IMR-90 (cell line): ENCODE measurements at regions not wholly inside any gene's neighbourhood (a gene's known extent, or its start where the extent isn't known, plus 50 kb on each side); places are given as distances from the start of the nearest gene placed in this dataset.

Experiments
- ATAC-seq: fragments of 200-7000 bp; cut with Tn5 transposase; 2 replicates; pipeline ENCODE4 v1.9.1; 2020; ENCODE audit warnings: low read depth, mild to moderate bottlenecking, moderate library complexity
- BruUV-seq: library from RNA; stranded (reverse); fragments of 400-500 nt; replicated peaks from 2 replicates; lab custom pipeline; 2021; lab: Mats Ljungman, UMichigan
- CTCF ChIA-PET: fragments of 300-600 bp; formaldehyde crosslinking; extraction: SDS; loops from one replicate; lab custom pipeline; 2021; ENCODE audit warnings: antibody characterized with exemption; lab: Yijun Ruan, JAX
- POLR2A ChIA-PET: fragments of 300-600 bp; sonication (Branson Sonifier 250); formaldehyde crosslinking; loops from one replicate; lab custom pipeline; 2022; ENCODE audit warnings: antibody characterized with exemption; ENCODE audit not compliant: unreplicated experiment; lab: Charles Lee
- DNase-seq: peaks from one replicate; pipeline ENCODE4 v3.0.0; 2013
- H2AFZ ChIP-seq: replicated peaks from 2 replicates; pipeline ENCODE3; 2013; ENCODE audit warnings: low read length, mild to moderate bottlenecking; ENCODE audit not compliant: poor library complexity
- H2AK5ac ChIP-seq: 2 replicates; pipeline ENCODE4 v1.6.1; 2013; ENCODE audit warnings: low read depth, low read length, inconsistent platforms
- H2AK9ac ChIP-seq: replicated peaks from 2 replicates; pipeline ENCODE3; 2013; ENCODE audit warnings: mild to moderate bottlenecking, low read depth, low read length, moderate library complexity; ENCODE audit not compliant: poor library complexity
- H2BK120ac ChIP-seq: 2 replicates; pipeline ENCODE4 v1.6.1; 2013; ENCODE audit warnings: low read depth, low read length, inconsistent platforms
- H2BK15ac ChIP-seq: 3 replicates; pipeline ENCODE4 v1.6.1; 2013; ENCODE audit warnings: low read depth, low read length, inconsistent platforms
- H2BK20ac ChIP-seq: 2 replicates; pipeline ENCODE4 v1.6.1; 2013; ENCODE audit warnings: low read depth, mild to moderate bottlenecking, inconsistent platforms, low read length, moderate library complexity
- H2BK5ac ChIP-seq: 2 replicates; pipeline ENCODE4 v1.6.1; 2013; ENCODE audit warnings: mild to moderate bottlenecking, low read depth, low read length, inconsistent platforms; ENCODE audit not compliant: poor library complexity, severe bottlenecking
- H3K14ac ChIP-seq: replicated peaks from 2 replicates; pipeline ENCODE4 v1.6.1; 2013; ENCODE audit warnings: low read depth, low read length, inconsistent platforms
- H3K18ac ChIP-seq: 2 replicates; pipeline ENCODE4 v1.6.1; 2013; ENCODE audit warnings: low read depth, low read length, control low read depth
- H3K23ac ChIP-seq: 2 replicates; pipeline ENCODE4 v1.6.1; 2013; ENCODE audit warnings: low read depth, low read length, inconsistent platforms
- H3K27ac ChIP-seq: 2 replicates; pipeline ENCODE4 v1.5.1; 2013; ENCODE audit warnings: mild to moderate bottlenecking, control low read depth, low read length; ENCODE audit not compliant: insufficient read depth
- H3K27me3 ChIP-seq: 2 replicates; pipeline ENCODE4 v1.6.1; 2013; ENCODE audit warnings: low read length; ENCODE audit not compliant: control insufficient read depth, insufficient read depth
- H3K36me3 ChIP-seq: 2 replicates; pipeline ENCODE4 v1.6.1; 2013; ENCODE audit warnings: low read length, mixed read lengths; ENCODE audit not compliant: control insufficient read depth, insufficient read depth
- H3K4ac ChIP-seq: 2 replicates; pipeline ENCODE4 v1.6.1; 2013; ENCODE audit warnings: low read depth, low read length, inconsistent platforms
- H3K4me1 ChIP-seq: 2 replicates; pipeline ENCODE4 v1.6.1; 2013; ENCODE audit warnings: low read length, mixed read lengths; ENCODE audit not compliant: control insufficient read depth, insufficient read depth
- H3K4me2 ChIP-seq: 2 replicates; pipeline ENCODE4 v1.6.1; 2013; ENCODE audit warnings: low read depth, mild to moderate bottlenecking, control low read depth, low read length, moderate library complexity
- H3K4me3 ChIP-seq: 2 replicates; pipeline ENCODE4 v1.5.1; 2013; ENCODE audit warnings: low read depth, mild to moderate bottlenecking, control low read depth, low read length, moderate library complexity; ENCODE audit not compliant: insufficient read depth
- H3K56ac ChIP-seq: 2 replicates; pipeline ENCODE4 v1.6.1; 2013; ENCODE audit warnings: low read length, inconsistent platforms; ENCODE audit not compliant: insufficient read depth; ENCODE audit errors: extremely low read depth
- H3K79me1 ChIP-seq, 2 experiments: 2 replicates each; pipeline ENCODE4 v1.6.1; 2013; ENCODE audit warnings: low read length in 2 of 2, inconsistent platforms in 1 of 2, low read depth in 1 of 2
- H3K9ac ChIP-seq: 2 replicates; pipeline ENCODE4 v1.6.1; 2013; ENCODE audit warnings: low read depth, low read length, control low read depth
- H3K9me1 ChIP-seq: 2 replicates; pipeline ENCODE4 v1.6.1; 2013; ENCODE audit warnings: low read length, inconsistent platforms; ENCODE audit not compliant: insufficient read depth
- H3K9me3 ChIP-seq: 2 replicates; pipeline ENCODE4 v1.6.1; 2013; ENCODE audit warnings: low read length; ENCODE audit not compliant: control insufficient read depth, insufficient read depth
- H4K20me1 ChIP-seq: 2 replicates; pipeline ENCODE4 v1.6.1; 2013; ENCODE audit warnings: low read length, inconsistent platforms; ENCODE audit not compliant: insufficient read depth
- H4K5ac ChIP-seq: 2 replicates; pipeline ENCODE4 v1.6.1; 2013; ENCODE audit warnings: mild to moderate bottlenecking, low read depth, low read length, control low read depth
- H4K8ac ChIP-seq, 2 experiments: 2 replicates each; pipeline ENCODE4 v1.6.1; 2013; ENCODE audit warnings: low read depth in 2 of 2, low read length in 2 of 2, control low read depth in 1 of 2, inconsistent platforms in 1 of 2
- H4K91ac ChIP-seq: 2 replicates; pipeline ENCODE4 v1.6.1; 2013; ENCODE audit warnings: low read depth, low read length, inconsistent platforms; ENCODE audit not compliant: insufficient read depth
- BHLHE40 ChIP-seq: fragments of 150-350 bp; IDR thresholded peaks from 2 replicates; pipeline ENCODE4 v1.6.1; 2016; ENCODE audit warnings: mild to moderate bottlenecking, low read depth, low read length
- MAFK ChIP-seq: IDR thresholded peaks from 2 replicates; pipeline ENCODE4 v1.6.1; 2012; ENCODE audit warnings: low read depth, low read length, improper control_type of control experiment
- NFE2L2 ChIP-seq: fragments of 150-350 bp; IDR thresholded peaks from 2 replicates; pipeline ENCODE4 v1.6.1; 2016; ENCODE audit warnings: low read depth, mild to moderate bottlenecking, low read length
- POLR2A ChIP-seq: IDR thresholded peaks from 2 replicates; pipeline ENCODE4 v1.6.1; 2012; ENCODE audit warnings: mild to moderate bottlenecking, low read depth, low read length
- RAD21 ChIP-seq: IDR thresholded peaks from 2 replicates; pipeline ENCODE4 v1.6.1; 2012; ENCODE audit warnings: low read length, improper control_type of control experiment
- WGBS, 2 experiments: methylation state at CpG; one replicate each; pipeline versions ENCODE4 v1.1.5 to v1.1.7; 2013; ENCODE audit warnings: missing lambda C conversion rate in 2 of 2; ENCODE audit not compliant: insufficient read length in 1 of 2; ENCODE audit errors: extremely low coverage in 2 of 2; 5-methylcytosine and 5-hydroxymethylcytosine counted together
- dilution Hi-C: fragments of 300-500 bp; cut with HindIII; formaldehyde crosslinking; loops from one replicate; pipeline ENCODE4 v1.14.3; 2018; ENCODE audit warnings: low sequenced_read_pairs; ENCODE audit not compliant: unreplicated experiment
- in situ Hi-C: fragments of 300-500 bp; cut with MboI; formaldehyde crosslinking; loops from 3 replicates; pipeline ENCODE4 v1.14.3; 2019; ENCODE audit warnings: low sequenced_read_pairs, inconsistent platforms, mixed read lengths
- intact Hi-C: fragments of 100-400 bp; cut with micrococcal nuclease; formaldehyde crosslinking; loops from 2 replicates; pipeline ENCODE4 v1.10.0; 2022
- TF ChIP-seq, protein P1 (sequence below): fragments of 150-350 bp; IDR thresholded peaks from 2 replicates; pipeline ENCODE4 v1.6.1; 2017; ENCODE audit warnings: mild to moderate bottlenecking, antibody characterized with exemption, low read length, low read depth

- Histone ChIP-seq H4K91ac (no peak overlapping the region), H3K9me1 (no peaks in the 10 kb centered on the region), H3K27ac (no peak overlapping the region), H2AK9ac (no peak overlapping the region), H2BK120ac (no peak overlapping the region), H3K4me2 (no peak overlapping the region), H4K5ac (no peak overlapping the region), H4K8ac (no peak overlapping the region), H3K23ac (no peak overlapping the region), H3K4me1 (no peaks in the 10 kb centered on the region), H3K36me3 (no peaks in the 10 kb centered on the region), H3K14ac (no peak overlapping the region), H2BK15ac (no peak overlapping the region), H3K56ac (no peak overlapping the region), H2BK20ac (no peak overlapping the region), H2AK5ac (no peak overlapping the region), H3K4ac (no peak overlapping the region), H4K20me1 (no peaks in the 10 kb centered on the region), H3K9me3 (no peaks in the 10 kb centered on the region), H3K27me3 (no peaks in the 10 kb centered on the region), H2AFZ (no peak overlapping the region), H3K18ac (no peak overlapping the region), H3K9ac (no peak overlapping the region), H3K79me1 (no peaks in the 10 kb centered on the region), H3K4me3 (no peak overlapping the region), H2BK5ac (no peak overlapping the region)
- TF ChIP-seq, protein P1, sequence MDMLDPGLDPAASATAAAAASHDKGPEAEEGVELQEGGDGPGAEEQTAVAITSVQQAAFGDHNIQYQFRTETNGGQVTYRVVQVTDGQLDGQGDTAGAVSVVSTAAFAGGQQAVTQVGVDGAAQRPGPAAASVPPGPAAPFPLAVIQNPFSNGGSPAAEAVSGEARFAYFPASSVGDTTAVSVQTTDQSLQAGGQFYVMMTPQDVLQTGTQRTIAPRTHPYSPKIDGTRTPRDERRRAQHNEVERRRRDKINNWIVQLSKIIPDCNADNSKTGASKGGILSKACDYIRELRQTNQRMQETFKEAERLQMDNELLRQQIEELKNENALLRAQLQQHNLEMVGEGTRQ, result no peak
- TF ChIP-seq BHLHE40 (no peak), POLR2A (no peak), MAFK (no peak), RAD21 (no peak), NFE2L2 (no peak)
- ChIA-PET POLR2A (no interaction called here), CTCF (no interaction called here)
- intact Hi-C loops, result loop anchor here (5.0 kb wide), 1 partner anchor 1248 kb away; the partner anchor contains the start of gene UCHL3
- WGBS, 2 experiments, result 89% methylated on average over 3 of the region's 4 CpGs; no CpG with 5 or more reads in 1 of the 2 experiments
- dilution Hi-C loops, result no loop called here
- DNase-seq (no peak), ATAC-seq (no peak)
- in situ Hi-C loops, result loop anchor here (25.0 kb wide), 1 partner anchor 462 kb away; no protein-coding TSS in a partner anchor
- no TSS peak for BruUV-seq
These were observed 164.7 kb upstream of the KLF12 start for GRCh38 chr13:74298923-74299322.
